ENCODE measurements at regions not wholly inside any gene's neighbourhood (a gene's known extent, or its start where the extent isn't known, plus 50 kb on each side); places are given as distances from the start of the nearest gene placed in this dataset.

- TF ChIP-seq CTCF (IDR thresholded peaks at IDR 0.05; ENCODE audit: poor library complexity, severe bottlenecking) = peak; percentile 71
- no peak for TF ChIP-seq EZH2 (IDR thresholded peaks at IDR 0.05; ENCODE audit: borderline replicate concordance, insufficient read depth, low read length, poor library complexity, severe bottlenecking)
- TF ChIP-seq RAD21 (conservative IDR thresholded peaks at IDR 0.05) = peak; percentile 75
- no peak for TF ChIP-seq POLR2AphosphoS5 (IDR thresholded peaks at IDR 0.05)
Measured at GRCh38 chr1:96966536-96967138, 245.1 kb downstream of the PTBP2 start.

All from neural cell (in vitro differentiated cells).